Stimulated activated naive B cell treated with anti-CD40 and anti-IgM and Interleukin-4, amounts not matched to agents 10 μg/mL and 1 μg/mL and 100 μg/mL, for 72 hours (primary cell): ENCODE measurements at regions not wholly inside any gene's neighbourhood (a gene's known extent, or its start where the extent isn't known, plus 50 kb on each side); places are given as distances from the start of the nearest gene placed in this dataset.
A peak's percentile ranks its signal among the peaks of the same experiment; 100 is the strongest.

ENCODE experiments used
- ATAC-seq, 2 donors: fragments of 150-1000 bp; cut with Tn5 transposase; replicated peaks; 2 replicates each; pipeline ENCODE4 v1.10.0; 2021; ENCODE audit warnings: moderate library complexity in 1 of 2
- DNase-seq: peaks from one replicate; pipeline ENCODE4 v3.0.0; 2021
- H3K27ac Mint-ChIP-seq: one replicate; pipeline ENCODE4 v1.8.0; 2022; ENCODE audit warnings: mild to moderate bottlenecking, mixed read lengths
- H3K27me3 Mint-ChIP-seq, 2 donors: one replicate each; pipeline ENCODE4 v1.8.0; 2022; ENCODE audit warnings: mixed read lengths in 2 of 2
- H3K36me3 Mint-ChIP-seq, 2 donors: one replicate each; pipeline ENCODE4 v1.8.0; 2022; ENCODE audit warnings: mixed read lengths in 2 of 2, mild to moderate bottlenecking in 1 of 2
- H3K4me1 Mint-ChIP-seq, 2 donors: one replicate each; pipeline ENCODE4 v1.8.0; 2022; ENCODE audit warnings: mixed read lengths in 2 of 2, mild to moderate bottlenecking in 1 of 2
- H3K4me3 Mint-ChIP-seq, 2 donors: one replicate each; pipeline ENCODE4 v1.8.0; 2022; ENCODE audit warnings: mild to moderate bottlenecking in 2 of 2, mixed read lengths in 2 of 2, moderate library complexity in 1 of 2
- H3K9me3 Mint-ChIP-seq, 2 donors: one replicate each; pipeline ENCODE4 v1.8.0; 2022; ENCODE audit warnings: mixed read lengths in 2 of 2, mild to moderate bottlenecking in 1 of 2

DNA sequence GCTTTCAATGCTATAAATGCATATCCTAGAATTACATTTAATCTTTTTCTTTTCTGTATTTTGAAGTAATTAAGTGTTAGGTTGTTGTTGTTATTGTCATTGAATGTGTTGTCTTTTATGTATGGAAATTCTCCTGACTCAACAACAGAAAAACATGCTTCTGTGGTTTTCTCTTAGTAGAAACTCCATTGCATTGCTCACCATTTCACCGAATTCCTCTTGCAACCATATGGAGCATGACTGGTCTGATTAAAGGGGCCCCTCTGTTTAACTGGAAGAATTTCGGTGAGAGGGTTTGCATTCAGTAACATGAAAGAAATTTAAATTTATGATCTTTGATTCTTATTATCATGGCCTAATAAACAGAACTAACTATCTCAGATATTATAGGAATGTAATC lies 454.3 kb upstream of the JARID2 start:
- no peaks in the 10 kb centered on the region for H3K9me3 Mint-ChIP-seq
- no peak overlapping the region for H3K4me3 Mint-ChIP-seq
- no peaks in the 10 kb centered on the region for H3K27me3 Mint-ChIP-seq
- DNase-seq (no peak), ATAC-seq (no peak)
- H3K4me1 Mint-ChIP-seq: peaks cover 3 to 7% of the 10 kb centered on the region in 2 donors
- H3K36me3 Mint-ChIP-seq: no peaks in the 10 kb centered on the region
- no peak overlapping the region for H3K27ac Mint-ChIP-seq

- H3K4me1 Mint-ChIP-seq: peaks cover 0 to 2% of the 10 kb centered on the region in 2 donors
- no peaks in the 10 kb centered on the region for H3K36me3 Mint-ChIP-seq
- H3K4me3 Mint-ChIP-seq: no peak overlapping the region
- no peaks in the 10 kb centered on the region for H3K27me3 Mint-ChIP-seq
- H3K9me3 Mint-ChIP-seq: no peaks in the 10 kb centered on the region
- no peak overlapping the region for H3K27ac Mint-ChIP-seq
- no peak for ATAC-seq
- no peak for DNase-seq
These were observed 453.5 kb upstream of the JARID2 start for GRCh38 chr6:14792118-14792955.

DNA sequence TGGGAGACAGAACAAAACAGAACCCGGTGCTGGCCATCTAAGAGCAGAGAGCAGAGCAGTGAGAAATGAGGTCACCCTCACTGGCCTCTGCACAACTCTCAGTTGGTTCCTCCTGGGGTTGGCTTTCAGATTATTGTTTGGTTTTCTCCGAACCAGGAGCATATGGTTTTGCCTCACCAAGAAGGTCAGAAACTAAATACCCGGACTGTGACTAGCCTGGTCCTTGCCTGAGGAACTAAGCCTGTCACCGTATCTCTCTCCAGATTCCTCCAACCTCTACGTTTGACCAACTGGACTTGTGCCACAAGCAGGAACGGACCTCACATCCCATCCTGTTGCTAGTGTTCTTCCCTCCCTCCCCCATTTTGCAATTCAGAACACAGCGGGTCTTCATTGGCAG lies 450.4 kb upstream of the JARID2 start:
- no peak for DNase-seq
- Mint-ChIP-seq H3K4me1 (peaks cover 12 to 14% of the 10 kb centered on the region in 2 donors), H3K27ac (no peak overlapping the region), H3K27me3 (no peaks in the 10 kb centered on the region), H3K36me3 (no peaks in the 10 kb centered on the region), H3K4me3 (no peak overlapping the region), H3K9me3 (peaks cover 0 to 4% of the 10 kb centered on the region in 2 donors)
- no peak for ATAC-seq

DNA sequence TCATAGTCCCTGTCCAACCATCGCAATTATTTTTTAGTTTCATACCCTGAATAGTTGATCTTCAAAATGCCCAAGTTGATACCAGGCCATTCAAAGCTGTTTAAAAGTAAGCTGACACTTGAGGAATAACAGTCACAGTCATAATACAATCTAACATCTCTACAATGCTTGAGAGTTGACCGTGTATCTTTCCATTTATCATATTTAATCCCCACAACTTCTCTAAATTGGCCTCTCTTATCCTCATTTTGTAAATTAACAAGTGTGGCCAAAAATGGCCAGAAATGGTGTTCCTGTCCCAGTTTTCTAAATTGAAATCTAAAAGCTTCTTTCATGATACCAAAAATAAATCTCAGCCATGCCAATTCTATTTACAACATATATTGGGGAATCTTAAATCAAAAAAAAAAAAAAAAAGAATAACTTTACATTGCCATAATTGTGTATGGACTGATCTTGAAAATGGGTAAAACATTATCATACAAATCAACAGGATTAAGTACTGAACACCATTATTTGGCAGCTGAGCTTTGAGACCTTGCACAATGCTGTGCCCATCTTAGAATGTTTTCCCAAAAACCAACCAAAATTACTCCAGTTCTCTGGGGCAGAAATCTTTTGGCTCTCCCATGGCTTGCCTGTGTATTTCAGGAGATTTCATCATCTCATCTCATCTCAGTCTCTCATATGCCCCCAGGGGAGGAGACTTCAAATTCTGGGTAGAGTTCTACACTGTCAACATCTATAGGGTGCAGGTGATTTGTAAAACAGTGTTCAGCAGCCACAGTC lies 448.7 kb upstream of the JARID2 start:
- no peak for ATAC-seq
- Mint-ChIP-seq H3K27ac (no peak overlapping the region), H3K4me3 (no peak overlapping the region), H3K36me3 (no peaks in the 10 kb centered on the region), H3K4me1 (peaks cover 12 to 14% of the 10 kb centered on the region in 2 donors), H3K27me3 (no peaks in the 10 kb centered on the region), H3K9me3 (peaks cover 0 to 4% of the 10 kb centered on the region in 2 donors)
- DNase-seq: no peak

GRCh38 chr6:14797875-14798593 lies 447.8 kb upstream of the JARID2 start:
- peaks cover 12% of the 10 kb centered on the region in 2 donors for H3K4me1 Mint-ChIP-seq
- H3K36me3 Mint-ChIP-seq: no peaks in the 10 kb centered on the region
- H3K27ac Mint-ChIP-seq: no peak overlapping the region
- no peaks in the 10 kb centered on the region for H3K27me3 Mint-ChIP-seq
- no peak for DNase-seq
- ATAC-seq: no peak
- H3K9me3 Mint-ChIP-seq: peaks cover 0 to 4% of the 10 kb centered on the region in 2 donors
- H3K4me3 Mint-ChIP-seq: no peak overlapping the region

- no peak for DNase-seq
- no peak for ATAC-seq
- no peak overlapping the region for H3K4me3 Mint-ChIP-seq
- peaks cover 0 to 4% of the 10 kb centered on the region in 2 donors for H3K9me3 Mint-ChIP-seq
- no peaks in the 10 kb centered on the region for H3K27me3 Mint-ChIP-seq
- H3K36me3 Mint-ChIP-seq: no peaks in the 10 kb centered on the region
- no peak overlapping the region for H3K27ac Mint-ChIP-seq
- H3K4me1 Mint-ChIP-seq: peaks cover 12 to 14% of the 10 kb centered on the region in 2 donors
These were observed 447.3 kb upstream of the JARID2 start for GRCh38 chr6:14798594-14798982.

DNA sequence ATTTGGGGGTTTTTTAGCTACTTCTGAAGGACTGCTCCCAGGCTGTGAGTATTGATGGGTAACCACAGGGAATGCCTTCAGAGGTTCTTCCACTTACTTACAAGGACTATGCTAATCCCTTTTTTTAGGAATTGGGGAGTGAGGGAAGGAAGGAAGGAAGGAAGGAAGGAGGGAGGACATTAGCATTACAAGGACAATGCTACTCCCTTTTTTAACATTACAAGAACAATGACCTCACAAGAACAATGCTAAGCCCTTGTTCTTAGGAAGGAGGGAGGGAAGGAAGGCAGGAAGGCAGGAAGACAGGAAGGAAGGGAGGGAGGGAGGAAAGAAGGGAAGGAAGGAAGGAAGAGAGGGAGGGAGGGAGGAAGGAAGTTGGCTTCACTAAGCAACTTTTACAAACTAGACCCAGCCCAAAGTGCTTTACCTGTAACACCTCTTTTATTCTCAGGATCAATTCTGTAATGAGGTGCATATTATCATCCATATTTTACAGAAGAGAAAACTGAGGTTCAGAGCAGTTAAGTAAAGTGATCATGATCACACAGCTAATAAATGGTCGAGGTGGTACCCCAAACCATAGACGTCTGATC lies 446.8 kb upstream of the JARID2 start:
- H3K4me1 Mint-ChIP-seq: peaks cover 12 to 18% of the 10 kb centered on the region in 2 donors
- H3K36me3 Mint-ChIP-seq: no peaks in the 10 kb centered on the region
- no peak overlapping the region for H3K27ac Mint-ChIP-seq
- H3K27me3 Mint-ChIP-seq: no peaks in the 10 kb centered on the region
- DNase-seq (no peak), ATAC-seq (no peak)
- peaks cover 0 to 4% of the 10 kb centered on the region in 2 donors for H3K9me3 Mint-ChIP-seq
- no peak overlapping the region for H3K4me3 Mint-ChIP-seq

GRCh38 chr6:14799928-14800327 lies 445.9 kb upstream of the JARID2 start:
- no peak overlapping the region for H3K27ac Mint-ChIP-seq
- peaks cover 0 to 4% of the 10 kb centered on the region in 2 donors for H3K9me3 Mint-ChIP-seq
- ATAC-seq (peak; percentile 92 to 99), DNase-seq (peak; percentile 41)
- peaks cover 12 to 18% of the 10 kb centered on the region in 2 donors for H3K4me1 Mint-ChIP-seq
- H3K36me3 Mint-ChIP-seq: no peaks in the 10 kb centered on the region
- H3K4me3 Mint-ChIP-seq: no peak overlapping the region
- no peaks in the 10 kb centered on the region for H3K27me3 Mint-ChIP-seq

GRCh38 chr6:14802514-14803160 lies 443.2 kb upstream of the JARID2 start:
- ATAC-seq (no peak), DNase-seq (no peak)
- no peak overlapping the region for H3K4me3 Mint-ChIP-seq
- no peaks in the 10 kb centered on the region for H3K27me3 Mint-ChIP-seq
- no peak overlapping the region for H3K27ac Mint-ChIP-seq
- peaks cover 0 to under 1% of the 10 kb centered on the region in 2 donors for H3K36me3 Mint-ChIP-seq
- H3K4me1 Mint-ChIP-seq: peaks cover 12 to 18% of the 10 kb centered on the region in 2 donors
- H3K9me3 Mint-ChIP-seq: peaks cover 1 to 9% of the 10 kb centered on the region in 2 donors

DNA sequence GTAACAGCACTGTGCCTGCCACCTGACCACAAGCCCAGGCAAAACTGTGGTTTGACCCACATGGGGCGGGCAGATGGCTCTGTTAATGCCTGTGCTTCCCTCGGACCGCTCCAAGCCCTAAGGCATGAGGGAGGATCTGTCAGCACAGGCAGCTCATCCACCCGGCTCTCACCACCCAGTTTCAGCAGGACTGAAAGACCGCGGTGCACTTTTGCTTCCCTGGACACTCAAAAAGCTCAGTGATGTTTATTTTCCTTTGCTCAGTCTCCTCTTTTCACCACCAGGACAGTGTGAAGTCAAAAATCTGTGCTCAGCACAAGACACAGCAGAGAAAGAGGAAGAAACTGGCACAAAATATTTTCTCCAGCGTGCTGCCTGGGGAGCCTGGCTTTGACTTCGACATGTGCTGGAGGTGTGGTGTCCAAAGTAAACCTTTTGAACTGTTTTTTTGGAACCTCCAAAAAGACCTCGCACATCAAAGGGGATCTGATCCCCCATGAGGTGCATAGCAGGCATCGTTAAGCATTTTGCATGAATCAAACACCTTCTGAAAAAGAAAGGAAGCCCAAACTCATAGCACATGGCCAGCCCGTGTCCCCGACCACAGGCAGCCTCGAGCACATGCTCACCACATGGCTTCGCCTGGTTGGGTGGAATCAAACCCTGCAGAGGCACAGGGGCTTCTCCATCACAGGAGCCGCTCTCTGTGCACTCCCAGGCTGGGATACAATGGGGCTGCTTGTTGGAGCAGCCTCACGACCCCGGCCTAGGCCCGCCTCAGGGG lies 441.7 kb upstream of the JARID2 start:
- DNase-seq: no peak
- H3K27ac Mint-ChIP-seq: no peak overlapping the region
- H3K36me3 Mint-ChIP-seq: peaks cover 0 to 5% of the 10 kb centered on the region in 2 donors
- H3K4me3 Mint-ChIP-seq: no peak overlapping the region
- no peaks in the 10 kb centered on the region for H3K27me3 Mint-ChIP-seq
- H3K9me3 Mint-ChIP-seq: peaks cover 6 to 12% of the 10 kb centered on the region in 2 donors
- ATAC-seq: no peak
- peaks cover 13% of the 10 kb centered on the region in 2 donors for H3K4me1 Mint-ChIP-seq

GRCh38 chr6:14804785-14805210 lies 441.1 kb upstream of the JARID2 start:
- no peak for ATAC-seq
- DNase-seq: no peak
- H3K36me3 Mint-ChIP-seq: peaks cover 0 to 5% of the 10 kb centered on the region in 2 donors
- no peaks in the 10 kb centered on the region for H3K27me3 Mint-ChIP-seq
- H3K4me1 Mint-ChIP-seq: peaks cover 10 to 12% of the 10 kb centered on the region in 2 donors
- no peak overlapping the region for H3K4me3 Mint-ChIP-seq
- no peak overlapping the region for H3K27ac Mint-ChIP-seq
- H3K9me3 Mint-ChIP-seq: peaks cover 6 to 11% of the 10 kb centered on the region in 2 donors

- H3K27ac Mint-ChIP-seq: peak overlapping the region; percentile 75
These were observed 439.8 kb upstream of the JARID2 start for GRCh38 chr6:14806101-14806500.

DNA sequence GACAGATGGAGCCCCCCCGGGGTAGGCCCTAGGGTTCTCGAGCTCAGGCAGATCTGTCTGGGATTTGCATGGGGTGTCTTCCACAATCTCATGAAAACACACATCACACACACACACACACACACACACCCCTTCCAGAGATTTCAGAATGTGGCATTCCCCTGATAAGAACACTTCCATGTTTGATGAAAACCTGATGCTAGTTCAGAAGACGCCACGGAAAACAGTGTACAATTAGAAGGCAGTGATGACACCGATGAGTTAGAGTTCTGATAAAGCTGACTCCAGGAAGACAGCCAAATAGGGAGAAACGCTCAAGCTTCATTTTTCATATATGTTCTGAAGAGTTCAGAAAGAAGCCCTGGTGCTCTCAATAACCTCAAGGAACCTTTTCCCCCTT lies 438.7 kb upstream of the JARID2 start:
- H3K27me3 Mint-ChIP-seq: no peaks in the 10 kb centered on the region
- ATAC-seq (no peak), DNase-seq (no peak)
- peaks cover 6 to 9% of the 10 kb centered on the region in 2 donors for H3K4me1 Mint-ChIP-seq
- peaks cover 0 to 5% of the 10 kb centered on the region in 2 donors for H3K36me3 Mint-ChIP-seq
- H3K27ac Mint-ChIP-seq: no peak overlapping the region
- H3K4me3 Mint-ChIP-seq: no peak overlapping the region
- H3K9me3 Mint-ChIP-seq: peaks cover 6 to 9% of the 10 kb centered on the region in 2 donors

More at GRCh38 chr6:14806101-14806500, 439.8 kb upstream of the JARID2 start:
- peaks cover 0 to 5% of the 10 kb centered on the region in 2 donors for H3K36me3 Mint-ChIP-seq
- no peak overlapping the region for H3K4me3 Mint-ChIP-seq
- H3K4me1 Mint-ChIP-seq: peaks cover 6 to 9% of the 10 kb centered on the region in 2 donors
- H3K9me3 Mint-ChIP-seq: peaks cover 6 to 9% of the 10 kb centered on the region in 2 donors
- H3K27me3 Mint-ChIP-seq: no peaks in the 10 kb centered on the region
- DNase-seq: no peak
- no peak for ATAC-seq
